HG03457 (cell line): ENCODE measurements at regions not wholly inside any gene's neighbourhood (a gene's known extent, or its start where the extent isn't known, plus 50 kb on each side); places are given as distances from the start of the nearest gene placed in this dataset.

ENCODE experiments used
- ATAC-seq: cut with Tn5 transposase; IDR thresholded peaks from one replicate; pipeline ENCODE4 v1.9.1; 2021; ENCODE audit warnings: moderate number of reproducible peaks; ENCODE audit not compliant: unreplicated experiment

GRCh38 chr16:55257966-55258613 lies 65.9 kb upstream of the IRX6 start:
- ATAC-seq = peak; percentile 92

- no peak for ATAC-seq
These were observed 62.7 kb upstream of the IRX6 start for GRCh38 chr16:55261301-55261700.

GRCh38 chr16:55263271-55264250 lies 60.4 kb upstream of the IRX6 start:
- no peak for ATAC-seq

- no peak for ATAC-seq
These were observed 59.1 kb upstream of the IRX6 start for GRCh38 chr16:55264949-55265348.

GRCh38 chr16:55265926-55266325 lies 58.1 kb upstream of the IRX6 start:
- ATAC-seq = no peak

- ATAC-seq = no peak
These were observed 52.0 kb upstream of the IRX6 start for GRCh38 chr16:55271945-55272513.

GRCh38 chr16:55272744-55273143 lies 51.3 kb upstream of the IRX6 start:
- ATAC-seq = no peak

GRCh38 chr16:55273356-55273755 lies 50.6 kb upstream of the IRX6 start:
- ATAC-seq = no peak

GRCh38 chr16:55273959-55274358 lies 50.0 kb upstream of the IRX6 start:
- no peak for ATAC-seq
